ENCODE measurements at regions not wholly inside any gene's neighbourhood (a gene's known extent, or its start where the extent isn't known, plus 50 kb on each side); places are given as distances from the start of the nearest gene placed in this dataset.

- no TSS peak for BruUV-seq (replicated peaks)
- H3K4me1 Mint-ChIP-seq (ENCODE audit: low read depth, unreplicated experiment), result no peaks in the 10 kb centered on the region
- H3K9me3 Mint-ChIP-seq (ENCODE audit: low read depth, unreplicated experiment), result no peaks in the 10 kb centered on the region
- no peak for TF ChIP-seq CTCF (IDR thresholded peaks at IDR 0.05; ENCODE audit: unreplicated experiment)
- H3K27me3 Mint-ChIP-seq (ENCODE audit: unreplicated experiment), result peaks cover 10% of the 10 kb centered on the region
- intact Hi-C loops (cut with micrococcal nuclease; ENCODE audit: unreplicated experiment), result loop anchor here (10.0 kb wide), 1 partner anchor 635 kb away; no protein-coding TSS in a partner anchor
- H3K36me3 Mint-ChIP-seq (ENCODE audit: insufficient read depth, unreplicated experiment), result no peaks in the 10 kb centered on the region
- CTCF ChIA-PET, result no interaction called here
- H3K27ac Mint-ChIP-seq (ENCODE audit: unreplicated experiment), result no peak overlapping the region
- no peak overlapping the region for H3K4me3 Mint-ChIP-seq (ENCODE audit: low read depth, unreplicated experiment)
- no peak for DNase-seq
These were observed 57.8 kb upstream of the HAAO start for GRCh38 chr2:42850016-42850805.

- TF ChIP-seq CTCF (IDR thresholded peaks at IDR 0.05; ENCODE audit: unreplicated experiment), result no peak
- Mint-ChIP-seq H3K4me3 (ENCODE audit: low read depth, unreplicated experiment) (no peak overlapping the region), H3K9me3 (ENCODE audit: low read depth, unreplicated experiment) (no peaks in the 10 kb centered on the region), H3K27ac (ENCODE audit: unreplicated experiment) (no peak overlapping the region), H3K27me3 (ENCODE audit: unreplicated experiment) (peaks cover 19% of the 10 kb centered on the region), H3K4me1 (ENCODE audit: low read depth, unreplicated experiment) (no peaks in the 10 kb centered on the region), H3K36me3 (ENCODE audit: insufficient read depth, unreplicated experiment) (no peaks in the 10 kb centered on the region)
- DNase-seq, result no peak
- CTCF ChIA-PET, result no interaction called here
- intact Hi-C loops (cut with micrococcal nuclease; ENCODE audit: unreplicated experiment), result no loop called here
- BruUV-seq (replicated peaks), result no TSS peak
These were observed 56.9 kb upstream of the HAAO start for GRCh38 chr2:42849311-42849710.

GRCh38 chr2:42848726-42849290 lies 56.4 kb upstream of the HAAO start:
- Mint-ChIP-seq H3K4me3 (ENCODE audit: low read depth, unreplicated experiment) (no peak overlapping the region), H3K27ac (ENCODE audit: unreplicated experiment) (no peak overlapping the region), H3K4me1 (ENCODE audit: low read depth, unreplicated experiment) (no peaks in the 10 kb centered on the region), H3K27me3 (ENCODE audit: unreplicated experiment) (peaks cover 24% of the 10 kb centered on the region), H3K9me3 (ENCODE audit: low read depth, unreplicated experiment) (no peaks in the 10 kb centered on the region), H3K36me3 (ENCODE audit: insufficient read depth, unreplicated experiment) (no peaks in the 10 kb centered on the region)
- no TSS peak for BruUV-seq (replicated peaks)
- no peak for DNase-seq
- CTCF ChIA-PET, result interaction anchor here (0.6 kb wide), 1 partner anchor 10 kb away, joined by 3 read pairs; no protein-coding TSS in a partner anchor
- intact Hi-C loops (cut with micrococcal nuclease; ENCODE audit: unreplicated experiment), result no loop called here
- TF ChIP-seq CTCF (IDR thresholded peaks at IDR 0.05; ENCODE audit: unreplicated experiment), result no peak

GRCh38 chr2:42848265-42848664 lies 55.9 kb upstream of the HAAO start:
- CTCF ChIA-PET, result interaction anchor here (0.6 kb wide), 1 partner anchor 11 kb away, joined by 3 read pairs; no protein-coding TSS in a partner anchor
- Mint-ChIP-seq H3K4me3 (ENCODE audit: low read depth, unreplicated experiment) (no peak overlapping the region), H3K4me1 (ENCODE audit: low read depth, unreplicated experiment) (no peaks in the 10 kb centered on the region), H3K36me3 (ENCODE audit: insufficient read depth, unreplicated experiment) (no peaks in the 10 kb centered on the region), H3K27ac (ENCODE audit: unreplicated experiment) (no peak overlapping the region), H3K9me3 (ENCODE audit: low read depth, unreplicated experiment) (no peaks in the 10 kb centered on the region), H3K27me3 (ENCODE audit: unreplicated experiment) (peaks cover 28% of the 10 kb centered on the region)
- intact Hi-C loops (cut with micrococcal nuclease; ENCODE audit: unreplicated experiment), result no loop called here
- TF ChIP-seq CTCF (IDR thresholded peaks at IDR 0.05; ENCODE audit: unreplicated experiment), result no peak
- BruUV-seq (replicated peaks), result no TSS peak
- no peak for DNase-seq

Measured in Calu3 (cell line).